Keratinocyte (primary cell): ENCODE measurements at regions not wholly inside any gene's neighbourhood (a gene's known extent, or its start where the extent isn't known, plus 50 kb on each side); places are given as distances from the start of the nearest gene placed in this dataset.
"Not testable (repeated sequence)": the region's sequence is repeated elsewhere in the genome, so short reads cannot be mapped to it uniquely, and the experiment has no call there.

Source experiments
- CTCF ChIP-seq, 3 experiments: IDR thresholded peaks in 1 of 3; conservative IDR thresholded peaks in 1 of 3; optimal IDR thresholded peaks in 1 of 3; 2 replicates in 2 of 3; 3 replicates in 1 of 3; pipeline versions ENCODE3 to v1.5.1; 2011; ENCODE audit warnings: low read length in 3 of 3, mild to moderate bottlenecking in 3 of 3, moderate library complexity in 2 of 3, control low read depth in 1 of 3, inconsistent platforms in 1 of 3; ENCODE audit not compliant: insufficient read depth in 2 of 3; ENCODE audit errors: extremely low read depth in 1 of 3
- EZH2 ChIP-seq: IDR thresholded peaks from one replicate; pipeline ENCODE4 v1.6.1; 2012; ENCODE audit warnings: inconsistent platforms, mild to moderate bottlenecking, low read length, moderate library complexity

DNA sequence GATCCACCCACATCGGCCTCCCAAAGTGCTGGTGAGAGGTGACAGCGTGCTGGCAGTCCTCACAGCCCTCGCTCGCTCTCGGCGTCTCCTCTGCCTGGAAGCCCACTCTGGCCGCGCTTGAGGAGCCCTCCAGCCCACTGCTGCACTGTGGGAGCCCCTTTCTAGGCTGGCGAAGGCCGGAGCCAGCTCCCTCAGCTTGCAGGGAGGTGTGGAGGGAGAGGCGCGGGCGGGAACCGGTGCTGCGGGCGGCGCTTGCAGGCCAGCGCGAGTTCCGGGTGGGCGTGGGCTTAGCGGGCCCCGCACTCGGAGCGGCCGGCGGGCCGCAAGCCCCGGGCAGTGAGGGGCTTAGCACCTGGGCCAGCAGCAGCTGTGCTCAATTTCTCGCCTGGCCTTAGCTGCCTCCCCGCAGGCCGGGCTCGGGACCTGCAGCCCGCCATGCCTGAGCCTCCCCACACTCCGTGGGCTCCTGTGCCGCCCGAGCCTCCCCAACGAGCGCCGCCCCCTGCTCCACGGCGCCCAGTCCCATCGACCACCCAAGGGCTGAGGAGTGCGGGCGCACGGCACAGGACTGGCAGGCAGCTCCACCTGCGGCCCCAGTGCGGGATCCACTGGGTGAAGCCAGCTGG, 260.2 kb downstream of the PCNX1 start:
- not testable (repeated sequence) for TF ChIP-seq CTCF (optimal IDR thresholded peaks at IDR 0.05 in 1 of 3, IDR thresholded peaks at IDR 0.05 in 1 of 3, conservative IDR thresholded peaks at IDR 0.05 in 1 of 3; ENCODE audit: extremely low read depth in 1 of 3, insufficient read depth in 2 of 3, low read length in 3 of 3); EZH2
